ENCODE measurements at regions not wholly inside any gene's neighbourhood (a gene's known extent, or its start where the extent isn't known, plus 50 kb on each side); places are given as distances from the start of the nearest gene placed in this dataset.
"Not testable (repeated sequence)": the region's sequence is repeated elsewhere in the genome, so short reads cannot be mapped to it uniquely, and the experiment has no call there.

- H3K14ac ChIP-seq (ENCODE audit: low read length): no peak overlapping the region
- DNase-seq (ENCODE audit: low spot score): no peak
- H2BK120ac ChIP-seq (ENCODE audit: low read depth, low read length): no peak overlapping the region
- H3K4me2 ChIP-seq (ENCODE audit: insufficient read depth, low read length, poor library complexity, severe bottlenecking): no peak overlapping the region
- H3K79me1 ChIP-seq (ENCODE audit: low read depth, low read length): no peaks in the 10 kb centered on the region
- no peak overlapping the region for H3K23ac ChIP-seq (ENCODE audit: low read depth, low read length, poor library complexity)
- no peak overlapping the region for H3K9ac ChIP-seq (ENCODE audit: low read depth, low read length, poor library complexity)
- no peak overlapping the region for H3K4me3 ChIP-seq (ENCODE audit: low read length in 2 of 2)
- no peak overlapping the region for H4K91ac ChIP-seq (ENCODE audit: low read depth, low read length, poor library complexity)
- H3K27me3 ChIP-seq (ENCODE audit: control insufficient read depth in 3 of 3, insufficient read depth in 3 of 3, low read depth in 1 of 3, low read length in 3 of 3): no peaks in the 10 kb centered on the region
- no peaks in the 10 kb centered on the region for H3K9me3 ChIP-seq (replicated peaks in 1 of 2; ENCODE audit: control insufficient read depth in 2 of 2, insufficient read depth in 1 of 2, low read depth in 1 of 2, low read length in 2 of 2)
- H2AK5ac ChIP-seq (ENCODE audit: low read depth, low read length): no peak overlapping the region
- WGBS, 2 donors (ENCODE audit: extremely low coverage in 2 of 2, insufficient read length in 2 of 2, insufficient replicate concordance in 1 of 2): no CpG with 5 or more reads among the region's 3 CpGs
- H3K4ac ChIP-seq (ENCODE audit: low read length): no peak overlapping the region
- no peak overlapping the region for H2BK12ac ChIP-seq (ENCODE audit: low read length)
- no peak overlapping the region for H2BK15ac ChIP-seq (ENCODE audit: low read length)
- no peak overlapping the region for H4K8ac ChIP-seq (ENCODE audit: low read depth, low read length)
- H3K27ac ChIP-seq (replicated peaks; ENCODE audit: low read length): no peak overlapping the region
- no peak overlapping the region for H2BK5ac ChIP-seq (ENCODE audit: low read length)
- H3K4me1 ChIP-seq (ENCODE audit: control insufficient read depth in 2 of 2, insufficient read depth in 1 of 2, low read depth in 1 of 2, low read length in 2 of 2): peaks cover 2 to 7% of the 10 kb centered on the region in 2 donors
- H2AFZ ChIP-seq (ENCODE audit: low read length): no peak overlapping the region
- no peaks in the 10 kb centered on the region for H3K36me3 ChIP-seq (replicated peaks in 1 of 2; ENCODE audit: control insufficient read depth in 2 of 2, insufficient read depth in 2 of 2, low read length in 2 of 2)
- H3K18ac ChIP-seq (ENCODE audit: low read length): no peak overlapping the region
Observed at GRCh38 chr13:80069374-80069773, 271.6 kb downstream of the SPRY2 start.

DNA sequence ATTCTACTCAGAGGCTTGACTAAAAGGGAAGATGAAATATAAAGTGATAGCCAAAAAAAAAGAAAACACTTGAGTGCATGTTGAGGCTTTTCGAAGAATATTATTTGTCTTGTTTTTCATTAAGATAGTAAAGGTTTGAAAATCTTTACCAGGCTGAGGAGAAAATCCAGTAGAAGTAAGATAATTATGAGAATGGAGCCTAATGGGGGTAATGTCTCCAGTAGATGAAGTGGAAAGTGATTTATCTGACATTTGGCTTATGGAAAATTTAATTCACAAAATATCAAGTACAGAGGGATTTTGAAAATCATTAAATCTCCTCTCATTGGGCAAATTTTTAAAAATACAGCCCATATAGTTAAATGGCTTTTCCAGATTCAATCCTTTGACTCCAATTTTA lies 274.9 kb downstream of the SPRY2 start:
- Histone ChIP-seq H3K4me2 (ENCODE audit: insufficient read depth, low read length, poor library complexity, severe bottlenecking) (no peak overlapping the region), H2BK5ac (ENCODE audit: low read length) (no peak overlapping the region), H3K27ac (replicated peaks; ENCODE audit: low read length) (no peak overlapping the region), H4K91ac (ENCODE audit: low read depth, low read length, poor library complexity) (no peak overlapping the region), H3K9me3 (replicated peaks in 1 of 2; ENCODE audit: control insufficient read depth in 2 of 2, insufficient read depth in 1 of 2, low read depth in 1 of 2, low read length in 2 of 2) (no peaks in the 10 kb centered on the region), H2AFZ (ENCODE audit: low read length) (no peak overlapping the region), H3K9ac (ENCODE audit: low read depth, low read length, poor library complexity) (no peak overlapping the region), H2AK5ac (ENCODE audit: low read depth, low read length) (no peak overlapping the region), H3K4me3 (ENCODE audit: low read length in 2 of 2) (no peak overlapping the region), H2BK120ac (ENCODE audit: low read depth, low read length) (no peak overlapping the region), H3K23ac (ENCODE audit: low read depth, low read length, poor library complexity) (no peak overlapping the region), H3K36me3 (replicated peaks in 1 of 2; ENCODE audit: control insufficient read depth in 2 of 2, insufficient read depth in 2 of 2, low read length in 2 of 2) (no peaks in the 10 kb centered on the region), H3K4ac (ENCODE audit: low read length) (no peak overlapping the region), H3K18ac (ENCODE audit: low read length) (no peak overlapping the region), H3K27me3 (ENCODE audit: control insufficient read depth in 3 of 3, insufficient read depth in 3 of 3, low read depth in 1 of 3, low read length in 3 of 3) (no peaks in the 10 kb centered on the region), H3K14ac (ENCODE audit: low read length) (no peak overlapping the region), H3K4me1 (ENCODE audit: control insufficient read depth in 2 of 2, insufficient read depth in 1 of 2, low read depth in 1 of 2, low read length in 2 of 2) (peaks cover 2 to 7% of the 10 kb centered on the region in 2 donors), H2BK15ac (ENCODE audit: low read length) (no peak overlapping the region), H4K8ac (ENCODE audit: low read depth, low read length) (no peak overlapping the region), H2BK12ac (ENCODE audit: low read length) (no peak overlapping the region), H3K79me1 (ENCODE audit: low read depth, low read length) (no peaks in the 10 kb centered on the region)
- no CpG with 5 or more reads among the region's 1 CpG for WGBS, 2 donors (ENCODE audit: extremely low coverage in 2 of 2, insufficient read length in 2 of 2, insufficient replicate concordance in 1 of 2)
- no peak for DNase-seq (ENCODE audit: low spot score)

GRCh38 chr13:80062416-80062815 lies 278.5 kb downstream of the SPRY2 start:
- H3K14ac ChIP-seq (ENCODE audit: low read length); H3K4me3 ChIP-seq (ENCODE audit: low read length in 2 of 2); H3K27ac ChIP-seq (replicated peaks; ENCODE audit: low read length); H3K9me3 ChIP-seq (replicated peaks in 1 of 2; ENCODE audit: control insufficient read depth in 2 of 2, insufficient read depth in 1 of 2, low read depth in 1 of 2, low read length in 2 of 2); H2BK15ac ChIP-seq (ENCODE audit: low read length); H3K9ac ChIP-seq (ENCODE audit: low read depth, low read length, poor library complexity); H2BK5ac ChIP-seq (ENCODE audit: low read length); H2BK12ac ChIP-seq (ENCODE audit: low read length); H3K4ac ChIP-seq (ENCODE audit: low read length); H2AFZ ChIP-seq (ENCODE audit: low read length); H3K18ac ChIP-seq (ENCODE audit: low read length); H2BK120ac ChIP-seq (ENCODE audit: low read depth, low read length); H4K91ac ChIP-seq (ENCODE audit: low read depth, low read length, poor library complexity); H3K23ac ChIP-seq (ENCODE audit: low read depth, low read length, poor library complexity); H3K27me3 ChIP-seq (ENCODE audit: control insufficient read depth in 3 of 3, insufficient read depth in 3 of 3, low read depth in 1 of 3, low read length in 3 of 3); H3K4me2 ChIP-seq (ENCODE audit: insufficient read depth, low read length, poor library complexity, severe bottlenecking); H3K79me1 ChIP-seq (ENCODE audit: low read depth, low read length); H3K4me1 ChIP-seq (ENCODE audit: control insufficient read depth in 2 of 2, insufficient read depth in 1 of 2, low read depth in 1 of 2, low read length in 2 of 2); DNase-seq (ENCODE audit: low spot score); H4K8ac ChIP-seq (ENCODE audit: low read depth, low read length); H3K36me3 ChIP-seq (replicated peaks in 1 of 2; ENCODE audit: control insufficient read depth in 2 of 2, insufficient read depth in 2 of 2, low read length in 2 of 2); H2AK5ac ChIP-seq (ENCODE audit: low read depth, low read length): not testable (repeated sequence)

DNA sequence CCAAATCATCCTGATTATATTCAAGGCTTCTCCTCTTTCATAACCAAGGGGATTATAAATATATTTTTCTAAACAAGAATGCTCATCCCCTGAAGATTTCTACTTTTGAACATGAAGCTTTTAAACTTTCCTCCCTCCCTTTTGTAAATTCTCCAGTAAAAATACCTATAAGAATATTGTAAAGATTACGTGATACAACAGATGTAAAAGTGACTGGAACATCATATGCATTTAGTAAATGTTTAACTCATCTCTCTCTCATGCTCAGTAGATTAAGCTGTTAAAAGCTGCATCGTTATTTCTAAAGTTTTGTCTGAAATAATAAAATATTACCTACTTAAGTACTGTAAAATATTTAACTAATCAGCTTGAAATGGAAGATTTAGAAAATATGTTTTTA lies 281.1 kb downstream of the SPRY2 start:
- H2BK12ac ChIP-seq (ENCODE audit: low read length): no peak overlapping the region
- no peak overlapping the region for H3K4ac ChIP-seq (ENCODE audit: low read length)
- H3K4me1 ChIP-seq (ENCODE audit: control insufficient read depth in 2 of 2, insufficient read depth in 1 of 2, low read depth in 1 of 2, low read length in 2 of 2): peaks cover 5 to 19% of the 10 kb centered on the region in 2 donors
- H3K27ac ChIP-seq (replicated peaks; ENCODE audit: low read length): no peak overlapping the region
- H3K14ac ChIP-seq (ENCODE audit: low read length): no peak overlapping the region
- H3K18ac ChIP-seq (ENCODE audit: low read length): no peak overlapping the region
- no peak overlapping the region for H2BK5ac ChIP-seq (ENCODE audit: low read length)
- no CpG with 5 or more reads among the region's 2 CpGs for WGBS, 2 donors (ENCODE audit: extremely low coverage in 2 of 2, insufficient read length in 2 of 2, insufficient replicate concordance in 1 of 2)
- no peak overlapping the region for H3K4me3 ChIP-seq (ENCODE audit: low read length in 2 of 2)
- H2BK120ac ChIP-seq (ENCODE audit: low read depth, low read length): no peak overlapping the region
- no peaks in the 10 kb centered on the region for H3K79me1 ChIP-seq (ENCODE audit: low read depth, low read length)
- no peak overlapping the region for H3K23ac ChIP-seq (ENCODE audit: low read depth, low read length, poor library complexity)
- H3K27me3 ChIP-seq (ENCODE audit: control insufficient read depth in 3 of 3, insufficient read depth in 3 of 3, low read depth in 1 of 3, low read length in 3 of 3): no peaks in the 10 kb centered on the region
- H3K36me3 ChIP-seq (replicated peaks in 1 of 2; ENCODE audit: control insufficient read depth in 2 of 2, insufficient read depth in 2 of 2, low read length in 2 of 2): no peaks in the 10 kb centered on the region
- no peak overlapping the region for H3K9ac ChIP-seq (ENCODE audit: low read depth, low read length, poor library complexity)
- DNase-seq (ENCODE audit: low spot score): no peak
- no peak overlapping the region for H2AK5ac ChIP-seq (ENCODE audit: low read depth, low read length)
- no peaks in the 10 kb centered on the region for H3K9me3 ChIP-seq (replicated peaks in 1 of 2; ENCODE audit: control insufficient read depth in 2 of 2, insufficient read depth in 1 of 2, low read depth in 1 of 2, low read length in 2 of 2)
- no peak overlapping the region for H2BK15ac ChIP-seq (ENCODE audit: low read length)
- no peak overlapping the region for H2AFZ ChIP-seq (ENCODE audit: low read length)
- H4K91ac ChIP-seq (ENCODE audit: low read depth, low read length, poor library complexity): no peak overlapping the region
- H4K8ac ChIP-seq (ENCODE audit: low read depth, low read length): no peak overlapping the region
- no peak overlapping the region for H3K4me2 ChIP-seq (ENCODE audit: insufficient read depth, low read length, poor library complexity, severe bottlenecking)

Measured in neuronal stem cell (in vitro differentiated cells).